ENCODE measurements at regions not wholly inside any gene's neighbourhood (a gene's known extent, or its start where the extent isn't known, plus 50 kb on each side); places are given as distances from the start of the nearest gene placed in this dataset.

DNA sequence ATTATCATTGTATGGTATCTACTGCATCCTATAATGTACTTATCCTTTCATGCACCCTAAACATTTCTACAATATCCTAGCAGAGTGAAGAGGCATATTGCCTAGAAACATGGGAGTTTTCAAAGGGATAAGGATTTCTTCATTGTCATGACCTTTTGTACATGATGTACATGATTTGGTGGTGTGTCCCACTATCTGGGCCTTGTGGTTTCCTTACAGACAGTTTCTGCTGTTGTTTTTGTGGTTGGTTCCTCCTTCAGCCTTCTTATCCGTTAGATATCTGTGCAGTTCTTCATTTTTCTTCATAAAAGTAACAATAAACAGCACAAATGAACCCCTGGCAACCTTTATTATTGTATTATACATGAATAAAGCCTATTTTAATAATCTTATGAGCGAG lies 70.4 kb upstream of the BACH1 start:
- Histone ChIP-seq H3K4me3 (ENCODE audit: insufficient read depth, low read length) (no peak overlapping the region), H3K36me3 (ENCODE audit: insufficient read depth, low read length) (no peaks in the 10 kb centered on the region), H3K79me2 (ENCODE audit: insufficient read depth, low read length) (no peaks in the 10 kb centered on the region), H3K4me1 (ENCODE audit: insufficient read depth, low read length) (peaks cover 16% of the 10 kb centered on the region), H3K9me3 (ENCODE audit: low read depth, low read length) (no peaks in the 10 kb centered on the region), H3K4me2 (ENCODE audit: insufficient read depth, low read length) (no peak overlapping the region), H4K20me1 (ENCODE audit: insufficient read depth, low read length) (no peaks in the 10 kb centered on the region), H3K27me3 (ENCODE audit: insufficient read depth, low read length) (no peaks in the 10 kb centered on the region), H3K27ac (ENCODE audit: low read depth, low read length) (no peak overlapping the region), H2AFZ (ENCODE audit: low read length) (peak overlapping the region; percentile 5)
- TF ChIP-seq, protein P1, sequence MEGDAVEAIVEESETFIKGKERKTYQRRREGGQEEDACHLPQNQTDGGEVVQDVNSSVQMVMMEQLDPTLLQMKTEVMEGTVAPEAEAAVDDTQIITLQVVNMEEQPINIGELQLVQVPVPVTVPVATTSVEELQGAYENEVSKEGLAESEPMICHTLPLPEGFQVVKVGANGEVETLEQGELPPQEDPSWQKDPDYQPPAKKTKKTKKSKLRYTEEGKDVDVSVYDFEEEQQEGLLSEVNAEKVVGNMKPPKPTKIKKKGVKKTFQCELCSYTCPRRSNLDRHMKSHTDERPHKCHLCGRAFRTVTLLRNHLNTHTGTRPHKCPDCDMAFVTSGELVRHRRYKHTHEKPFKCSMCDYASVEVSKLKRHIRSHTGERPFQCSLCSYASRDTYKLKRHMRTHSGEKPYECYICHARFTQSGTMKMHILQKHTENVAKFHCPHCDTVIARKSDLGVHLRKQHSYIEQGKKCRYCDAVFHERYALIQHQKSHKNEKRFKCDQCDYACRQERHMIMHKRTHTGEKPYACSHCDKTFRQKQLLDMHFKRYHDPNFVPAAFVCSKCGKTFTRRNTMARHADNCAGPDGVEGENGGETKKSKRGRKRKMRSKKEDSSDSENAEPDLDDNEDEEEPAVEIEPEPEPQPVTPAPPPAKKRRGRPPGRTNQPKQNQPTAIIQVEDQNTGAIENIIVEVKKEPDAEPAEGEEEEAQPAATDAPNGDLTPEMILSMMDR (IDR thresholded peaks at IDR 0.05; ENCODE audit: extremely low read depth, low read depth, low read length), result no peak
- DNase-seq (ENCODE audit: insufficient read length, low spot score, missing footprints), result no peak

DNA sequence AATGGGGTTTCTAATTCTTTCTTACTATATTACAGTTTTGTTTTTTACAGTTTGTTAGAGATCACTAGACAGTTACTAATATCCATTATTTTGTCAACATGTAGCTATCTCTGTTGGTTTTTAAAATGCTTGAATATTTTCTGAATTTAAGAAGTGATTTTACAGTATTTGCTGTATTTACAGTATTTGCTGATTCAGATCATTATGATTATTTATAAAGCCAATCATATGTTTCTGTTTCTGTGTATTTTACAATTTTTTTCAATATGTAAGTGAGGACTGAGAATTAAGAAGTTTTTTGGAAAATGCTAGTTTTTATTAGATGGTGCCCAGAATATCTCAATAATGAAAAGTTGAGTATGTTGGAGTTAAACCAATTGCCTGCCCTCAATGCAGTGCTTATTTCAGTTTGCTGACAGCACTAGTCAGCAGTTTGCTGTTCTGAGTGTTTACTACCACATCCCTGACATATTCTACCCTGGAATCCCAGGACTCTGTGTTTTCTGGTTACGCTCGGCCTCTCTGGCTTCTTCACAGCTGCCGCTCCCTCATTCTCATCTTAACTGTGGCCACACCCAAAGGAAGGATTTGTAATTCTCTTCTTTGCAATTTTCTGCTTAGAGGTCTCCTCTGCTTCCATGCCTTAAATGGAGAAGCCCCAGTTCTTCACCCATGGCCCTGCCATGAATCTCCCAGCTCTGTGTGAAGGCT lies 68.0 kb upstream of the BACH1 start:
- H3K4me1 ChIP-seq (ENCODE audit: insufficient read depth, low read length), result peaks cover 27% of the 10 kb centered on the region
- H3K4me3 ChIP-seq (ENCODE audit: insufficient read depth, low read length), result no peak overlapping the region
- no peaks in the 10 kb centered on the region for H3K36me3 ChIP-seq (ENCODE audit: insufficient read depth, low read length)
- no peaks in the 10 kb centered on the region for H3K79me2 ChIP-seq (ENCODE audit: insufficient read depth, low read length)
- peak; percentile 77 for DNase-seq (ENCODE audit: insufficient read length, low spot score, missing footprints)
- H2AFZ ChIP-seq (ENCODE audit: low read length), result peak overlapping the region; percentile 13
- no peaks in the 10 kb centered on the region for H3K9me3 ChIP-seq (ENCODE audit: low read depth, low read length)
- no peaks in the 10 kb centered on the region for H4K20me1 ChIP-seq (ENCODE audit: insufficient read depth, low read length)
- H3K27me3 ChIP-seq (ENCODE audit: insufficient read depth, low read length), result no peaks in the 10 kb centered on the region
- TF ChIP-seq, protein P1 (IDR thresholded peaks at IDR 0.05; ENCODE audit: extremely low read depth, low read depth, low read length), result no peak
- H3K4me2 ChIP-seq (ENCODE audit: insufficient read depth, low read length), result no peak overlapping the region
- H3K27ac ChIP-seq (ENCODE audit: low read depth, low read length), result peak overlapping the region; percentile 27

DNA sequence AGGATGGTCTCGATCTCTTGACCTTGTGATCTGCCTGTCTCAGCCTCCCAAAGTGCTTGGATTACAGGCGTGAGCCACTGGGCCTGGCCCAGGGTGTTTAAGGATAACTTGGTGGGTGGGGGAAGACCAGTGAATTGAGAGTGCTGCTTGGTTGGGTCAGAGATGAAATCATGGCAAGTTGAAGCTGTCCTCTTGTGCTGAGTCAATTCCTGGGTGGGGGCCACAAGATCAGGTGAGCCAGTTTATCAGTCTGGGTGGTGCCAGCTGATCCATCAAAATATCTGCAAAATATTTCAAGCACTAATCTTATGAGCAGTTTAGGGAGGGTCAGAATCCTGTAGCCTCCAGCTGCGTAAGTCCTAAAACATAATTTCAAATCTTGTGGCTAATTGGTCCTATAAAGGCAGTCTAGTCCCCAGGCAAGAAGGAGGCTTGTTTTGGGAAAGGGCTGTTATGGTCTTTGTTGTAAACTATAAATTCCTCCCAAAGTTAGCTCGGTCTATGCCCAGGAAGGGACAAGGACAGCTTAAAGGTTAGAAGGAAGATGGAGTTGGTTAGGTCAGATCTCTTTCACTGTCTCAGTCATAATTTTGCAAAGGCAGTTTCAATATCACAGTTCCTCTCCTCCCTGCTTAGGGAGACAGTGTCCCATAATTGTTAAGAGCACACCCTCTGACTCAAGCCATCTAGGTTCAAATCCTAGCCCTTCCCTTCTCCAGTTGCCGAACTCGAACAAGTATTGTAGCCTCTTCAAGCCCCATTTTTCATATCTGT lies 66.8 kb upstream of the BACH1 start:
- H3K4me1 ChIP-seq (ENCODE audit: insufficient read depth, low read length), result peaks cover 34% of the 10 kb centered on the region
- H3K27me3 ChIP-seq (ENCODE audit: insufficient read depth, low read length), result no peaks in the 10 kb centered on the region
- no peaks in the 10 kb centered on the region for H3K9me3 ChIP-seq (ENCODE audit: low read depth, low read length)
- H3K4me3 ChIP-seq (ENCODE audit: insufficient read depth, low read length), result no peak overlapping the region
- H4K20me1 ChIP-seq (ENCODE audit: insufficient read depth, low read length), result no peaks in the 10 kb centered on the region
- H2AFZ ChIP-seq (ENCODE audit: low read length), result no peak overlapping the region
- peak overlapping the region; percentile 20 for H3K4me2 ChIP-seq (ENCODE audit: insufficient read depth, low read length)
- TF ChIP-seq, protein P1 (IDR thresholded peaks at IDR 0.05; ENCODE audit: extremely low read depth, low read depth, low read length), result no peak
- DNase-seq (ENCODE audit: insufficient read length, low spot score, missing footprints), result no peak
- H3K27ac ChIP-seq (ENCODE audit: low read depth, low read length), result peak overlapping the region; percentile 78
- no peaks in the 10 kb centered on the region for H3K79me2 ChIP-seq (ENCODE audit: insufficient read depth, low read length)
- no peaks in the 10 kb centered on the region for H3K36me3 ChIP-seq (ENCODE audit: insufficient read depth, low read length)
